C4-2B (cell line): ENCODE measurements at regions not wholly inside any gene's neighbourhood (a gene's known extent, or its start where the extent isn't known, plus 50 kb on each side); places are given as distances from the start of the nearest gene placed in this dataset.

ENCODE experiments used
- H3K27ac ChIP-seq: fragments of 450-650 bp; 2 replicates; pipeline ENCODE4 v1.5.1; 2017
- ZFX ChIP-seq: fragments of 450-650 bp; IDR thresholded peaks from 2 replicates; pipeline ENCODE4 v1.6.1; 2017
- TF ChIP-seq, protein P1 (sequence below): fragments of 450-650 bp; conservative IDR thresholded peaks from 2 replicates; pipeline ENCODE4 v1.5.1; 2017; ENCODE audit warnings: mild to moderate bottlenecking

DNA sequence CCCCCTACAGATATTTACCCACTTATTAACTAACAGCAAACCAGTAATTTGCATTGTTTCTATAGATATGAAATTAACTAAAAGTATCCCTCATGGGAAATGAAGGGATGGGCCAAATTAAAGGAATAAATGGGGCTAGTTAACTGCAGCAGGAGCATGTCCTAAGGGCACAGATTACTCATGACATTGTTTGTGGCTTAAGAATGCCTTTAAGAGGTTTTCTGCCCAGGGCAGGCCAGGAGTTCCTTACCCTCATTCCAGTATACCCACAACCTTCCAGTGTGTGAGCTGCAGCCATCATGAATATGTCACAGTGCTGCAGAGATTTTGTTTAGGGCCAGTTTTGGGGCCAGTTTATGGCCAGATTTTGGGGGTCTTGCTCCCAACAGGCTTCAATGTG, 1101.9 kb downstream of the PRIM2 start:
- H3K27ac ChIP-seq = no peak overlapping the region
- no peak for TF ChIP-seq ZFX
- TF ChIP-seq, protein P1, sequence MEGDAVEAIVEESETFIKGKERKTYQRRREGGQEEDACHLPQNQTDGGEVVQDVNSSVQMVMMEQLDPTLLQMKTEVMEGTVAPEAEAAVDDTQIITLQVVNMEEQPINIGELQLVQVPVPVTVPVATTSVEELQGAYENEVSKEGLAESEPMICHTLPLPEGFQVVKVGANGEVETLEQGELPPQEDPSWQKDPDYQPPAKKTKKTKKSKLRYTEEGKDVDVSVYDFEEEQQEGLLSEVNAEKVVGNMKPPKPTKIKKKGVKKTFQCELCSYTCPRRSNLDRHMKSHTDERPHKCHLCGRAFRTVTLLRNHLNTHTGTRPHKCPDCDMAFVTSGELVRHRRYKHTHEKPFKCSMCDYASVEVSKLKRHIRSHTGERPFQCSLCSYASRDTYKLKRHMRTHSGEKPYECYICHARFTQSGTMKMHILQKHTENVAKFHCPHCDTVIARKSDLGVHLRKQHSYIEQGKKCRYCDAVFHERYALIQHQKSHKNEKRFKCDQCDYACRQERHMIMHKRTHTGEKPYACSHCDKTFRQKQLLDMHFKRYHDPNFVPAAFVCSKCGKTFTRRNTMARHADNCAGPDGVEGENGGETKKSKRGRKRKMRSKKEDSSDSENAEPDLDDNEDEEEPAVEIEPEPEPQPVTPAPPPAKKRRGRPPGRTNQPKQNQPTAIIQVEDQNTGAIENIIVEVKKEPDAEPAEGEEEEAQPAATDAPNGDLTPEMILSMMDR = no peak
